Lower leg skin (tissue), 3 donors: ENCODE measurements at regions not wholly inside any gene's neighbourhood (a gene's known extent, or its start where the extent isn't known, plus 50 kb on each side); places are given as distances from the start of the nearest gene placed in this dataset.

ENCODE experiments used
- POLR2A ChIP-seq, 2 donors: fragments of 450-650 bp; IDR thresholded peaks; one replicate each; pipeline ENCODE4 v1.6.1; 2016 to 2017; ENCODE audit warnings: antibody characterized with exemption in 2 of 2, mild to moderate bottlenecking in 1 of 2, moderate library complexity in 1 of 2
- TF ChIP-seq, protein P1 (sequence below), 3 donors: fragments of 450-650 bp; IDR thresholded peaks; one replicate each; pipeline ENCODE4 v1.5.1; 2016; ENCODE audit warnings: antibody characterized with exemption in 3 of 3, mild to moderate bottlenecking in 3 of 3, moderate library complexity in 2 of 3

DNA sequence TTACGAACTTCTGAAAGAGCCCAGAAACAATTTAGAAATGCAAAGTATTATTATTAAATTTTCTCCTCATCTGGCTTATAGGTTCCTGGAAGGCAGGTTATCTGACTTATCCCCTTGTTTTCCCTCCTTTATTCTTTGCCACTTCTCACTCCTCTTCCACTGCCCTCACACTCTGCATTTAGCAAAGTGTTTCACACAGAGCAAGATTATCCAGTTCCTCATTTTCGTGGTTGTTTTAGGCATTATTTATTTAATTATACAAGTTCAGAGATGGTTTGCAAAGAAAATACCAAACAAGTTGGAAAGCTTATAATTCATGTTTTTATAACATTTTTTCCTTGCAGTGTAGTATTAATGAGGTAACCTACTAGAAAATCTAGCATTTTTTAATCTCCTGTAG, 544.9 kb downstream of the NSUN3 start:
- TF ChIP-seq, protein P1, sequence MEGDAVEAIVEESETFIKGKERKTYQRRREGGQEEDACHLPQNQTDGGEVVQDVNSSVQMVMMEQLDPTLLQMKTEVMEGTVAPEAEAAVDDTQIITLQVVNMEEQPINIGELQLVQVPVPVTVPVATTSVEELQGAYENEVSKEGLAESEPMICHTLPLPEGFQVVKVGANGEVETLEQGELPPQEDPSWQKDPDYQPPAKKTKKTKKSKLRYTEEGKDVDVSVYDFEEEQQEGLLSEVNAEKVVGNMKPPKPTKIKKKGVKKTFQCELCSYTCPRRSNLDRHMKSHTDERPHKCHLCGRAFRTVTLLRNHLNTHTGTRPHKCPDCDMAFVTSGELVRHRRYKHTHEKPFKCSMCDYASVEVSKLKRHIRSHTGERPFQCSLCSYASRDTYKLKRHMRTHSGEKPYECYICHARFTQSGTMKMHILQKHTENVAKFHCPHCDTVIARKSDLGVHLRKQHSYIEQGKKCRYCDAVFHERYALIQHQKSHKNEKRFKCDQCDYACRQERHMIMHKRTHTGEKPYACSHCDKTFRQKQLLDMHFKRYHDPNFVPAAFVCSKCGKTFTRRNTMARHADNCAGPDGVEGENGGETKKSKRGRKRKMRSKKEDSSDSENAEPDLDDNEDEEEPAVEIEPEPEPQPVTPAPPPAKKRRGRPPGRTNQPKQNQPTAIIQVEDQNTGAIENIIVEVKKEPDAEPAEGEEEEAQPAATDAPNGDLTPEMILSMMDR (IDR thresholded peaks at IDR 0.05): no peak
- no peak for TF ChIP-seq POLR2A (IDR thresholded peaks at IDR 0.05)
